Ramos (cell line): ENCODE measurements at regions not wholly inside any gene's neighbourhood (a gene's known extent, or its start where the extent isn't known, plus 50 kb on each side); places are given as distances from the start of the nearest gene placed in this dataset.

Experiments used
- in situ Hi-C: fragments of 300-500 bp; cut with MboI; formaldehyde crosslinking; loops from one replicate; pipeline ENCODE4 v1.14.3; 2022; ENCODE audit warnings: low sequenced_read_pairs; ENCODE audit not compliant: unreplicated experiment

GRCh38 chr7:15972862-15973275 is 286.4 kb upstream of the MEOX2 start:
- in situ Hi-C loops: no loop called here

GRCh38 chr7:15967551-15967950 is 281.1 kb upstream of the MEOX2 start:
- in situ Hi-C loops: no loop called here

- in situ Hi-C loops: no loop called here
These were observed 280.6 kb upstream of the MEOX2 start for GRCh38 chr7:15967121-15967520.

- in situ Hi-C loops: no loop called here
These were observed 276.7 kb upstream of the MEOX2 start for GRCh38 chr7:15963206-15963605.

GRCh38 chr7:15954671-15955354 is 268.3 kb upstream of the MEOX2 start:
- in situ Hi-C loops: no loop called here

GRCh38 chr7:15950299-15950698 is 263.8 kb upstream of the MEOX2 start:
- in situ Hi-C loops: no loop called here

- in situ Hi-C loops: no loop called here
These were observed 261.3 kb upstream of the MEOX2 start for GRCh38 chr7:15947754-15948153.

- in situ Hi-C loops: no loop called here
These were observed 251.6 kb upstream of the MEOX2 start for GRCh38 chr7:15938115-15938514.

- in situ Hi-C loops: no loop called here
These were observed 251.1 kb upstream of the MEOX2 start for GRCh38 chr7:15937571-15937970.

GRCh38 chr7:15936991-15937390 is 250.5 kb upstream of the MEOX2 start:
- in situ Hi-C loops: no loop called here

- in situ Hi-C loops: no loop called here
These were observed 245.8 kb upstream of the MEOX2 start for GRCh38 chr7:15932318-15932717.

GRCh38 chr7:15929411-15929810 is 242.9 kb upstream of the MEOX2 start:
- in situ Hi-C loops: no loop called here

- in situ Hi-C loops: no loop called here
These were observed 239.1 kb upstream of the MEOX2 start for GRCh38 chr7:15925608-15926007.

GRCh38 chr7:15924910-15925309 is 238.4 kb upstream of the MEOX2 start:
- in situ Hi-C loops: no loop called here

- in situ Hi-C loops: no loop called here
These were observed 235.5 kb upstream of the MEOX2 start for GRCh38 chr7:15922002-15922401.

GRCh38 chr7:15921576-15921975 is 235.1 kb upstream of the MEOX2 start:
- in situ Hi-C loops: no loop called here

GRCh38 chr7:15920953-15921352 is 234.5 kb upstream of the MEOX2 start:
- in situ Hi-C loops: no loop called here

GRCh38 chr7:15916681-15917380 is 230.3 kb upstream of the MEOX2 start:
- in situ Hi-C loops: no loop called here

- in situ Hi-C loops: no loop called here
These were observed 229.3 kb upstream of the MEOX2 start for GRCh38 chr7:15915686-15916293.

GRCh38 chr7:15914611-15915010 is 228.1 kb upstream of the MEOX2 start:
- in situ Hi-C loops: no loop called here

- in situ Hi-C loops: no loop called here
These were observed 220.0 kb upstream of the MEOX2 start for GRCh38 chr7:15906436-15906835.
